Esophagus muscularis mucosa (tissue), 4 donors: ENCODE measurements at regions not wholly inside any gene's neighbourhood (a gene's known extent, or its start where the extent isn't known, plus 50 kb on each side); places are given as distances from the start of the nearest gene placed in this dataset.

Experiments
- DNase-seq: peaks from one replicate; pipeline ENCODE4 v3.0.0-alpha.2; 2017; ENCODE audit errors: extremely low spot score
- H3K27ac ChIP-seq, 4 donors: fragments of 200-600 bp; sonication (generic); replicated peaks in 1 of 4; 1 replicate in 3 of 4; 2 replicates in 1 of 4; pipeline ENCODE4 v1.5.1; 2016 to 2019; ENCODE audit warnings: mild to moderate bottlenecking in 1 of 4
- H3K27me3 ChIP-seq, 4 donors: fragments of 200-600 bp; sonication (generic); one replicate each; pipeline versions ENCODE4 v1.5.1 to v1.6.0; 2016 to 2019
- H3K36me3 ChIP-seq, 4 donors: fragments of 200-600 bp; sonication (generic); one replicate each; pipeline ENCODE4 v1.5.1; 2016 to 2019
- H3K4me1 ChIP-seq, 4 donors: fragments of 200-600 bp; sonication (generic); one replicate each; pipeline ENCODE4 v1.5.1; 2016 to 2019
- H3K4me3 ChIP-seq, 4 donors: fragments of 200-600 bp; sonication (generic); 1 replicate in 2 of 4; 2 replicates in 2 of 4; pipeline ENCODE4 v1.5.1; 2016 to 2019; ENCODE audit warnings: mild to moderate bottlenecking in 4 of 4, moderate library complexity in 1 of 4
- H3K9me3 ChIP-seq, 4 donors: fragments of 200-600 bp; sonication (generic); 1 replicate in 3 of 4; 2 replicates in 1 of 4; pipeline ENCODE4 v1.5.1; 2016 to 2019
- EP300 ChIP-seq: sonication (generic); formaldehyde crosslinking; IDR thresholded peaks from one replicate; pipeline ENCODE4 v1.6.1; 2017; ENCODE audit warnings: antibody characterized with exemption
- POLR2A ChIP-seq: fragments of 450-650 bp; IDR thresholded peaks from one replicate; pipeline ENCODE4 v1.6.1; 2017; ENCODE audit warnings: antibody characterized with exemption, moderate library complexity, mild to moderate bottlenecking, low read depth
- POLR2AphosphoS5 ChIP-seq, 2 donors: sonication (generic); formaldehyde crosslinking; IDR thresholded peaks; one replicate each; pipeline ENCODE4 v1.6.1; 2017; ENCODE audit warnings: antibody characterized with exemption in 2 of 2
- whole genome bisulfite sequencing: methylation state at CpG from one replicate; pipeline ENCODE4 v1.1.5; 2018; 5-methylcytosine and 5-hydroxymethylcytosine counted together
- intact Hi-C: fragments of 100-400 bp; cut with DNase I; formaldehyde crosslinking; loops from one replicate; pipeline ENCODE4 v1.15.1; 2023
- TF ChIP-seq, protein P1 (sequence below), 3 experiments: fragments of 200-600 bp in 2 of 3; fragments of 450-650 bp in 1 of 3; sonication (generic) in 2 of 3; IDR thresholded peaks; one replicate each; pipeline ENCODE4 v1.5.1; 2017 to 2019; ENCODE audit warnings: antibody characterized with exemption in 3 of 3, mild to moderate bottlenecking in 2 of 3, moderate library complexity in 1 of 3

GRCh38 chr22:48488611-48489511 lies 1338.8 kb downstream of the BRD1 start:
- DNase-seq: no peak
- Histone ChIP-seq H3K9me3 (no peaks in the 10 kb centered on the region), H3K4me3 (no peak overlapping the region), H3K27me3 (peaks cover 0 to 85% (median 23%) of the 10 kb centered on the region in 4 donors), H3K27ac (no peak overlapping the region), H3K36me3 (no peaks in the 10 kb centered on the region), H3K4me1 (peaks cover 5 to 30% (median 21%) of the 10 kb centered on the region in 4 donors)
- TF ChIP-seq EP300 (no peak), POLR2A (no peak), POLR2AphosphoS5 (IDR thresholded peaks at IDR 0.05) (no peak)
- TF ChIP-seq, protein P1, sequence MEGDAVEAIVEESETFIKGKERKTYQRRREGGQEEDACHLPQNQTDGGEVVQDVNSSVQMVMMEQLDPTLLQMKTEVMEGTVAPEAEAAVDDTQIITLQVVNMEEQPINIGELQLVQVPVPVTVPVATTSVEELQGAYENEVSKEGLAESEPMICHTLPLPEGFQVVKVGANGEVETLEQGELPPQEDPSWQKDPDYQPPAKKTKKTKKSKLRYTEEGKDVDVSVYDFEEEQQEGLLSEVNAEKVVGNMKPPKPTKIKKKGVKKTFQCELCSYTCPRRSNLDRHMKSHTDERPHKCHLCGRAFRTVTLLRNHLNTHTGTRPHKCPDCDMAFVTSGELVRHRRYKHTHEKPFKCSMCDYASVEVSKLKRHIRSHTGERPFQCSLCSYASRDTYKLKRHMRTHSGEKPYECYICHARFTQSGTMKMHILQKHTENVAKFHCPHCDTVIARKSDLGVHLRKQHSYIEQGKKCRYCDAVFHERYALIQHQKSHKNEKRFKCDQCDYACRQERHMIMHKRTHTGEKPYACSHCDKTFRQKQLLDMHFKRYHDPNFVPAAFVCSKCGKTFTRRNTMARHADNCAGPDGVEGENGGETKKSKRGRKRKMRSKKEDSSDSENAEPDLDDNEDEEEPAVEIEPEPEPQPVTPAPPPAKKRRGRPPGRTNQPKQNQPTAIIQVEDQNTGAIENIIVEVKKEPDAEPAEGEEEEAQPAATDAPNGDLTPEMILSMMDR (IDR thresholded peaks at IDR 0.05): no peak
- WGBS: 49% methylated on average over 12 of the region's 90 CpGs
- intact Hi-C loops: no loop called here

DNA sequence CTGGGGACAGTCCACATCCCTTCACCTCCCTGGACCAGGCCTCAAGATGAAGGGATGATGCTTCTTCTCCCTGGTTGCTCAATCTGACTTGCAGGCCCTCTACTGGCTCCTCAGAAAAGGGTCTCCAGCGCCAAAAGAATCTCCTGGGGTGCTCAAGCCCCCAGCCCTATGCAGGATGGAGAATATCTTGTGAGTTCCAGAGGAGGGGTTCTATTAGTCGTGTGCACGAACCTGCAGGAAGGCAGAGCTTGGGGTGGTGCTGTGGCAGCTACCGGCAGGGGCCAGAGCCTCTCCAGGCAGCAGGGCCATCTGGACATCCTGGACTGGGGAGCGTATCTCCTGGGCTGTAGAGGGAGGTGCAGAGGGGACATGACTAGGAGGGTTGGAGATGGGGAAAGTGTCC lies 1339.5 kb downstream of the BRD1 start:
- intact Hi-C loops: no loop called here
- H3K27me3 ChIP-seq: peaks cover 0 to 80% (median 23%) of the 10 kb centered on the region in 4 donors
- no peaks in the 10 kb centered on the region for H3K36me3 ChIP-seq
- H3K4me1 ChIP-seq: peaks cover 5 to 30% (median 21%) of the 10 kb centered on the region in 4 donors
- WGBS: 65% methylated on average over 5 of the region's 5 CpGs
- H3K4me3 ChIP-seq: no peak overlapping the region
- no peak for DNase-seq
- no peaks in the 10 kb centered on the region for H3K9me3 ChIP-seq
- TF ChIP-seq, protein P1 (IDR thresholded peaks at IDR 0.05): no peak
- no peak for TF ChIP-seq EP300
- TF ChIP-seq POLR2AphosphoS5 (IDR thresholded peaks at IDR 0.05): no peak
- TF ChIP-seq POLR2A: no peak
- no peak overlapping the region for H3K27ac ChIP-seq

DNA sequence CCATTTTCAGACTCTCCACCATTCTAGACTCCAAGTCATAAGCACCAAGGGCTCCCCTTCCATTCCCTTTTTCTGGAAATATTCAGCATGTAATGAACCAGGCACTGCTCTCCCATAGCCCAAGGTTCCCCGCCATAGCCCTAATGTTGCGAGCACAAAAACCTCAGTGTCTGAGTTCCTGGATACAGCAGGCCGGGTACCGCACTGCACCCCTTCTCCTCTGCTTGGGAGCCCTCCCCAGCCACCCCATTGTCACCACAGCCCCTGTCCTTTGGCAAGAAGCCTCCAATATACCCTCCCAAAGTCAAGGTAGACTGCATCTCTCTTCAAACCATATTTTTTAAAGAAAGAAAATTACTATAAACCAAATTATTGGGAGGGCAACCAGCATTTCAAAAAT lies 1341.1 kb downstream of the BRD1 start:
- peaks cover 0 to 73% (median 22%) of the 10 kb centered on the region in 4 donors for H3K27me3 ChIP-seq
- H3K4me1 ChIP-seq: peaks cover 5 to 25% (median 21%) of the 10 kb centered on the region in 4 donors
- no peaks in the 10 kb centered on the region for H3K36me3 ChIP-seq
- no peak overlapping the region for H3K4me3 ChIP-seq
- H3K27ac ChIP-seq: no peak overlapping the region
- TF ChIP-seq, protein P1 (IDR thresholded peaks at IDR 0.05): no peak
- TF ChIP-seq POLR2AphosphoS5 (IDR thresholded peaks at IDR 0.05): no peak
- TF ChIP-seq EP300: no peak
- TF ChIP-seq POLR2A: no peak
- 93% methylated on average over 4 of the region's 4 CpGs for WGBS
- DNase-seq: no peak
- intact Hi-C loops: no loop called here
- no peaks in the 10 kb centered on the region for H3K9me3 ChIP-seq

GRCh38 chr22:48486134-48486532 lies 1341.5 kb downstream of the BRD1 start:
- no peak for TF ChIP-seq POLR2AphosphoS5 (IDR thresholded peaks at IDR 0.05)
- TF ChIP-seq EP300: no peak
- TF ChIP-seq POLR2A: no peak
- TF ChIP-seq, protein P1 (IDR thresholded peaks at IDR 0.05): no peak
- 58% methylated on average over 11 of the region's 11 CpGs for WGBS
- DNase-seq: no peak

More at GRCh38 chr22:48486134-48486532, 1341.5 kb downstream of the BRD1 start:
- intact Hi-C loops: no loop called here
- no peaks in the 10 kb centered on the region for H3K36me3 ChIP-seq
- peaks cover 5 to 22% (median 19%) of the 10 kb centered on the region in 4 donors for H3K4me1 ChIP-seq
- no peaks in the 10 kb centered on the region for H3K9me3 ChIP-seq
- H3K27me3 ChIP-seq: peaks cover 0 to 73% (median 18%) of the 10 kb centered on the region in 4 donors
- H3K27ac ChIP-seq: no peak overlapping the region
- no peak overlapping the region for H3K4me3 ChIP-seq
